ENCODE measurements at regions not wholly inside any gene's neighbourhood (a gene's known extent, or its start where the extent isn't known, plus 50 kb on each side); places are given as distances from the start of the nearest gene placed in this dataset.

- TF ChIP-seq CTCF (IDR thresholded peaks at IDR 0.05) (no peak), ZFX (IDR thresholded peaks at IDR 0.05; ENCODE audit: borderline replicate concordance) (no peak)
Measured at GRCh38 chr2:16048466-16048865, 108.1 kb downstream of the MYCN start.

Data from 22Rv1 (cell line).